GM23338 (cell line): ENCODE measurements at regions not wholly inside any gene's neighbourhood (a gene's known extent, or its start where the extent isn't known, plus 50 kb on each side); places are given as distances from the start of the nearest gene placed in this dataset.

Experiments
- CREB1 ChIP-seq: fragments of 250-450 bp; sonication (Bioruptor Pico); IDR thresholded peaks from 2 replicates; pipeline ENCODE4 v1.5.0; 2020; ENCODE audit warnings: low read depth, mild to moderate bottlenecking, moderate library complexity
- CTCF ChIP-seq, 2 experiments: fragments of 200-600 bp in 1 of 2; sonication (generic) in 1 of 2; conservative IDR thresholded peaks; 2 replicates each; pipeline versions ENCODE4 v1.5.1 to v1.6.1; 2016 to 2017; ENCODE audit warnings: antibody characterized with exemption in 2 of 2, low read depth in 2 of 2, mild to moderate bottlenecking in 2 of 2, moderate library complexity in 1 of 2
- ETS1 ChIP-seq: IDR thresholded peaks from 2 replicates; pipeline ENCODE4 v1.6.1; 2016; ENCODE audit warnings: antibody characterized with exemption
- EZH2 ChIP-seq: fragments of 200-600 bp; sonication (generic); IDR thresholded peaks from one replicate; pipeline ENCODE4 v1.8.0; 2017; ENCODE audit warnings: antibody characterized with exemption, mild to moderate bottlenecking, low read depth; ENCODE audit not compliant: unreplicated experiment
- EZH2phosphoT487 ChIP-seq: fragments of 200-600 bp; sonication (generic); IDR thresholded peaks from one replicate; pipeline ENCODE4 v1.8.1; 2018; ENCODE audit warnings: antibody characterized with exemption; ENCODE audit not compliant: unreplicated experiment
- JUNB ChIP-seq: IDR thresholded peaks from one replicate; pipeline ENCODE4 v1.6.1; 2016; ENCODE audit warnings: antibody characterized with exemption; ENCODE audit not compliant: unreplicated experiment
- NANOG ChIP-seq: IDR thresholded peaks from 2 replicates; pipeline ENCODE4 v1.6.1; 2016; ENCODE audit warnings: antibody characterized with exemption, borderline replicate concordance
- POLR2AphosphoS5 ChIP-seq: IDR thresholded peaks from 2 replicates; pipeline ENCODE4 v1.6.1; 2016; ENCODE audit warnings: antibody characterized with exemption, low read depth
- REST ChIP-seq: IDR thresholded peaks from one replicate; pipeline ENCODE4 v1.6.1; 2018; ENCODE audit warnings: antibody characterized with exemption; ENCODE audit not compliant: unreplicated experiment
- STAT1 ChIP-seq: IDR thresholded peaks from one replicate; pipeline ENCODE4 v1.6.1; 2016; ENCODE audit warnings: antibody characterized with exemption; ENCODE audit not compliant: unreplicated experiment
- ZNF114 ChIP-seq: fragments of 250-450 bp; sonication (Bioruptor Pico); IDR thresholded peaks from 2 replicates; pipeline ENCODE4 v1.5.0; 2020; ENCODE audit warnings: mild to moderate bottlenecking, moderate library complexity
- ZNF331 ChIP-seq: fragments of 250-450 bp; sonication (Bioruptor Pico); IDR thresholded peaks from 2 replicates; pipeline ENCODE4 v1.5.0; 2020; ENCODE audit warnings: low read depth, mild to moderate bottlenecking, moderate library complexity
- ZNF462 ChIP-seq: fragments of 250-450 bp; sonication (Bioruptor Pico); IDR thresholded peaks from 2 replicates; pipeline ENCODE4 v1.5.0; 2020; ENCODE audit warnings: mild to moderate bottlenecking, moderate library complexity

- TF ChIP-seq EZH2phosphoT487 (no peak), CTCF (conservative IDR thresholded peaks at IDR 0.05; ENCODE audit: low read depth in 2 of 2) (no peak), EZH2 (no peak), REST (no peak), POLR2AphosphoS5 (no peak), CREB1 (CRISPR knock-in tag) (no peak), JUNB (no peak), ZNF114 (CRISPR knock-in tag) (no peak), ZNF331 (CRISPR knock-in tag) (no peak), ZNF462 (CRISPR knock-in tag) (no peak), NANOG (no peak), ETS1 (no peak), STAT1 (no peak)
Observed at GRCh38 chr10:44731283-44731682, 179.9 kb upstream of the TMEM72 start.
